Gastroesophageal sphincter (tissue), 4 donors: ENCODE measurements at regions not wholly inside any gene's neighbourhood (a gene's known extent, or its start where the extent isn't known, plus 50 kb on each side); places are given as distances from the start of the nearest gene placed in this dataset.

Experiments
- ATAC-seq: fragments of 150-250 bp; one replicate; pipeline ENCODE4 v1.9.1; 2016; ENCODE audit warnings: mild to moderate bottlenecking, moderate library complexity
- H3K27ac ChIP-seq, 4 donors: fragments of 200-600 bp; sonication (generic) in 3 of 4; 1 replicate in 3 of 4; 2 replicates in 1 of 4; pipeline ENCODE4 v1.5.1; 2016 to 2019
- H3K27me3 ChIP-seq: fragments of 200-600 bp; sonication (generic); one replicate; pipeline ENCODE4 v1.5.1; 2019
- H3K36me3 ChIP-seq, 2 donors: fragments of 200-600 bp; sonication (generic); one replicate each; pipeline ENCODE4 v1.5.1; 2019; ENCODE audit warnings: control low read depth in 1 of 2
- H3K4me1 ChIP-seq, 3 donors: fragments of 200-600 bp; sonication (generic); 1 replicate in 2 of 3; 2 replicates in 1 of 3; pipeline ENCODE4 v1.5.1; 2016 to 2019; ENCODE audit warnings: control low read depth in 2 of 3
- H3K4me3 ChIP-seq, 2 donors: fragments of 200-600 bp; sonication (generic); one replicate each; pipeline ENCODE4 v1.5.1; 2019; ENCODE audit warnings: mild to moderate bottlenecking in 1 of 2, moderate library complexity in 1 of 2
- H3K9me3 ChIP-seq, 3 donors: fragments of 200-600 bp; sonication (generic); one replicate each; pipeline ENCODE4 v1.5.1; 2017 to 2019; ENCODE audit warnings: control low read depth in 2 of 3
- CTCF ChIP-seq, 4 experiments: fragments of 200-600 bp in 2 of 4; fragments of 450-650 bp in 2 of 4; sonication (generic) in 1 of 4; IDR thresholded peaks; one replicate each; pipeline ENCODE4 v1.5.1; 2017 to 2019; ENCODE audit warnings: antibody characterized with exemption in 4 of 4, mild to moderate bottlenecking in 2 of 4, moderate library complexity in 2 of 4
- EP300 ChIP-seq: sonication (generic); formaldehyde crosslinking; IDR thresholded peaks from one replicate; pipeline ENCODE4 v1.6.1; 2017; ENCODE audit warnings: antibody characterized with exemption, mild to moderate bottlenecking
- POLR2A ChIP-seq, 2 donors: fragments of 450-650 bp; IDR thresholded peaks; one replicate each; pipeline ENCODE4 v1.6.1; 2017; ENCODE audit warnings: antibody characterized with exemption in 2 of 2, mild to moderate bottlenecking in 2 of 2, moderate library complexity in 1 of 2
- POLR2AphosphoS5 ChIP-seq: sonication (generic); formaldehyde crosslinking; IDR thresholded peaks from one replicate; pipeline ENCODE4 v1.6.1; 2017; ENCODE audit warnings: antibody characterized with exemption
- WGBS, 2 donors: methylation state at CpG; one replicate each; pipeline ENCODE4 v1.1.5; 2018; ENCODE audit warnings: low coverage in 1 of 2; 5-methylcytosine and 5-hydroxymethylcytosine counted together

GRCh38 chr6:27183060-27183832 is 64.3 kb upstream of the PRSS16 start:
- H3K27me3 ChIP-seq, result peaks cover 23% of the 10 kb centered on the region
- no peaks in the 10 kb centered on the region for H3K36me3 ChIP-seq
- H3K4me3 ChIP-seq, result no peak overlapping the region
- WGBS, 2 donors, result 53 to 64% methylated on average over 6 to 9 of the region's 9 CpGs
- peaks cover 0 to 14% (median 0%) of the 10 kb centered on the region in 3 donors for H3K4me1 ChIP-seq
- ATAC-seq, result no peak
- TF ChIP-seq CTCF (IDR thresholded peaks at IDR 0.05) (no peak), POLR2A (IDR thresholded peaks at IDR 0.05) (no peak), EP300 (no peak), POLR2AphosphoS5 (no peak)
- no peak overlapping the region for H3K27ac ChIP-seq
- H3K9me3 ChIP-seq, result no peaks in the 10 kb centered on the region

- Histone ChIP-seq H3K36me3 (no peaks in the 10 kb centered on the region), H3K9me3 (no peaks in the 10 kb centered on the region), H3K4me3 (peak overlapping the region; percentile 61 to 71), H3K27ac (peak overlapping the region in 3 of 4 donors; percentile 78 to 86 (median 83)), H3K27me3 (peaks cover 4% of the 10 kb centered on the region), H3K4me1 (peaks cover 0 to 9% (median 3%) of the 10 kb centered on the region in 3 donors)
- 10 to 14% methylated on average over 7 to 11 of the region's 13 CpGs for WGBS, 2 donors
- no peak for ATAC-seq
- TF ChIP-seq POLR2AphosphoS5, result no peak
- no peak for TF ChIP-seq POLR2A (IDR thresholded peaks at IDR 0.05)
- no peak for TF ChIP-seq EP300
- no peak for TF ChIP-seq CTCF (IDR thresholded peaks at IDR 0.05)
These were observed 60.1 kb upstream of the PRSS16 start for GRCh38 chr6:27187231-27188060.

GRCh38 chr6:27188061-27188884 is 59.2 kb upstream of the PRSS16 start:
- Histone ChIP-seq H3K4me3 (peak overlapping the region; percentile 61 to 71), H3K4me1 (peaks cover 0 to 9% (median 3%) of the 10 kb centered on the region in 3 donors), H3K9me3 (no peaks in the 10 kb centered on the region), H3K36me3 (no peaks in the 10 kb centered on the region), H3K27me3 (peaks cover 4% of the 10 kb centered on the region), H3K27ac (peak overlapping the region; percentile 25 to 86 (median 80))
- no peak for TF ChIP-seq POLR2AphosphoS5
- peak in 1 of 2 donors; percentile 11 for TF ChIP-seq POLR2A (IDR thresholded peaks at IDR 0.05)
- TF ChIP-seq EP300, result no peak
- 0% methylated on average over 10 to 14 of the region's 33 CpGs for WGBS, 2 donors
- peak; percentile 95 for ATAC-seq

- Histone ChIP-seq H3K4me1 (peaks cover 0 to 9% (median 3%) of the 10 kb centered on the region in 3 donors), H3K9me3 (no peaks in the 10 kb centered on the region), H3K27ac (peak overlapping the region; percentile 25 to 86 (median 80)), H3K27me3 (peaks cover 4% of the 10 kb centered on the region), H3K4me3 (peak overlapping the region; percentile 61 to 71), H3K36me3 (no peaks in the 10 kb centered on the region)
- ATAC-seq, result peak; percentile 88
- no peak for TF ChIP-seq EP300
- peak; percentile 65 to 83 (median 71) for TF ChIP-seq CTCF (IDR thresholded peaks at IDR 0.05)
- WGBS, 2 donors, result 12 to 16% methylated on average over 10 of the region's 10 CpGs
These were observed 58.5 kb upstream of the PRSS16 start for GRCh38 chr6:27188885-27189418.
